ENCODE measurements at regions not wholly inside any gene's neighbourhood (a gene's known extent, or its start where the extent isn't known, plus 50 kb on each side); places are given as distances from the start of the nearest gene placed in this dataset.

DNA sequence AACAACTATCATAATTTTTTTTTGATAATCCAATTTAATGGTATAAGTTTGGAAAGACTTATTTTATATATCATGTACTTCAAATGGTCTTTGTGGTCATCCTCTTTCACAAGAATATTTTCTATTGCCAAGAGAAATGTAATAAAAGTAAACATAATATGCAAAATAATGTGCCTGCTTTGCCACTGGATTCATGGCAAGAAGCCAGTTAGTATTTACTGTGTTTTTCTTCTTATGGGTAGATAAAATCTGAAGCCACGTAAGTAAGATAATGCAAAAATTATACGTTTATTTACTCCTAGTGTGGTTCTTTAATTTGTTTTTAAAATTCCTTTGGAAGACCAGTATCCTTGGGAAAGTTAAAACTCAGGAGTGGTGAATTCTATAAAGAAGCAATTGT is 258.5 kb downstream of the ARL4A start:
- no peak for TF ChIP-seq Cebpa-rat (IDR thresholded peaks at IDR 0.05)

GRCh38 chr7:12947465-12947864 is 260.0 kb downstream of the ARL4A start:
- Histone ChIP-seq H3K9me3 (no peaks in the 10 kb centered on the region), H3K27ac (no peak overlapping the region), H3K27me3 (no peaks in the 10 kb centered on the region), H3K4me3 (no peak overlapping the region), H4K20me1 (no peaks in the 10 kb centered on the region), H3K4me2 (no peak overlapping the region), H3K36me3 (no peaks in the 10 kb centered on the region), H3K9ac (no peak overlapping the region), H3K4me1 (no peaks in the 10 kb centered on the region)
- no peak for TF ChIP-seq Cebpa-rat (IDR thresholded peaks at IDR 0.05)

More for the DNA sequence above, 258.5 kb downstream of the ARL4A start:
- Histone ChIP-seq H3K4me2 (no peak overlapping the region), H4K20me1 (no peaks in the 10 kb centered on the region), H3K36me3 (no peaks in the 10 kb centered on the region), H3K9ac (no peak overlapping the region), H3K27ac (no peak overlapping the region), H3K9me3 (no peaks in the 10 kb centered on the region), H3K4me3 (no peak overlapping the region), H3K27me3 (no peaks in the 10 kb centered on the region), H3K4me1 (no peaks in the 10 kb centered on the region)

GRCh38 chr7:12949060-12949931 is 261.9 kb downstream of the ARL4A start:
- no peak overlapping the region for H3K4me2 ChIP-seq
- no peaks in the 10 kb centered on the region for H3K4me1 ChIP-seq
- H3K9me3 ChIP-seq = no peaks in the 10 kb centered on the region
- H3K36me3 ChIP-seq = no peaks in the 10 kb centered on the region
- TF ChIP-seq Cebpa-rat (IDR thresholded peaks at IDR 0.05) = no peak
- H4K20me1 ChIP-seq = no peaks in the 10 kb centered on the region
- H3K27ac ChIP-seq = no peak overlapping the region
- no peaks in the 10 kb centered on the region for H3K27me3 ChIP-seq
- no peak overlapping the region for H3K9ac ChIP-seq
- H3K4me3 ChIP-seq = no peak overlapping the region

DNA sequence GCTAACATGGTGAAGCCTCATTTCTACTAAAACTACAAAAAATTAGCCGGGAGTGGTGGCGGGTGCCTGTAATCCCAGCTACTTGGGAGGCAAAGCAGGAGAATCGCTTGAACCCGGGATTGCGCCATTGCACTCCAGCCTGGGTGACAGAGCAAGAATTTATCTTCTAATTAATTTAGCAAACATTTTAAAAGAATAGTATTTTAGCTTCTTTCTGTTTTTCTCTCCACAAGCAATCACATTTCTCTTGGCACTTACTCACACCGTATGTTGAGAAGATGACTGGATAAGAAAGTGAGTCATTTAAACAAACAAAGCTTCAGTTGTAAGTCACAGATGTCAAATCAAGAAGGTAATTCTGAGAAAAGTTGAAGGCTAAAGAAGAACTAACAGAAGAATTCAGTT is 264.0 kb downstream of the ARL4A start:
- no peak overlapping the region for H3K4me2 ChIP-seq
- H3K4me3 ChIP-seq = no peak overlapping the region
- no peaks in the 10 kb centered on the region for H3K27me3 ChIP-seq
- H3K4me1 ChIP-seq = no peaks in the 10 kb centered on the region
- no peak overlapping the region for H3K27ac ChIP-seq
- H3K9ac ChIP-seq = no peak overlapping the region
- H3K36me3 ChIP-seq = no peaks in the 10 kb centered on the region
- H4K20me1 ChIP-seq = no peaks in the 10 kb centered on the region
- no peaks in the 10 kb centered on the region for H3K9me3 ChIP-seq
- TF ChIP-seq Cebpa-rat (IDR thresholded peaks at IDR 0.05) = no peak

GRCh38 chr7:12954380-12955033 is 267.1 kb downstream of the ARL4A start:
- H3K9me3 ChIP-seq = no peaks in the 10 kb centered on the region
- H4K20me1 ChIP-seq = no peaks in the 10 kb centered on the region
- no peak overlapping the region for H3K4me3 ChIP-seq
- no peak for TF ChIP-seq Cebpa-rat (IDR thresholded peaks at IDR 0.05)
- H3K4me2 ChIP-seq = no peak overlapping the region
- no peak overlapping the region for H3K9ac ChIP-seq
- H3K27ac ChIP-seq = no peak overlapping the region
- no peaks in the 10 kb centered on the region for H3K4me1 ChIP-seq
- no peaks in the 10 kb centered on the region for H3K27me3 ChIP-seq
- H3K36me3 ChIP-seq = no peaks in the 10 kb centered on the region

DNA sequence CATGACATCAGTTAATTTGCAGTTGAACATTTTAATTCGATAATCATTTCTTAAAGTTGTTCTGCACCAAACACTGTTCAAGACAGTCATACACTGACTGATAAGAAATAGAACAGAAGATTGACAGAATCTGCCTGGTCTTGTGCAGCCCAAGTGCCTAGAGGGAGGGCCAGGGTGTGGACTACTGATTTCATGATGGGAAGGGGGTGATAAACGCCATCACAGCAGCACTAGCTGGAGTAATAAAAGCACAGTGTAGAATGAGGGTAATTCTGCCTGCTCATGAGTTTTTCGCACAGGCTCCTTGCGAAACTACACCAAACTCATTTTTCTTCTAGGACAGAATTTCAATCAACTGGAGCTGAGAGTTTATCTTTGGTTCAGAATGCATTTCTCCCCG is 270.1 kb downstream of the ARL4A start:
- Histone ChIP-seq H3K4me3 (no peak overlapping the region), H3K4me1 (no peaks in the 10 kb centered on the region), H3K27ac (no peak overlapping the region), H3K36me3 (no peaks in the 10 kb centered on the region), H3K9ac (no peak overlapping the region), H4K20me1 (no peaks in the 10 kb centered on the region), H3K27me3 (no peaks in the 10 kb centered on the region), H3K4me2 (no peak overlapping the region), H3K9me3 (no peaks in the 10 kb centered on the region)
- TF ChIP-seq Cebpa-rat (IDR thresholded peaks at IDR 0.05) = no peak

DNA sequence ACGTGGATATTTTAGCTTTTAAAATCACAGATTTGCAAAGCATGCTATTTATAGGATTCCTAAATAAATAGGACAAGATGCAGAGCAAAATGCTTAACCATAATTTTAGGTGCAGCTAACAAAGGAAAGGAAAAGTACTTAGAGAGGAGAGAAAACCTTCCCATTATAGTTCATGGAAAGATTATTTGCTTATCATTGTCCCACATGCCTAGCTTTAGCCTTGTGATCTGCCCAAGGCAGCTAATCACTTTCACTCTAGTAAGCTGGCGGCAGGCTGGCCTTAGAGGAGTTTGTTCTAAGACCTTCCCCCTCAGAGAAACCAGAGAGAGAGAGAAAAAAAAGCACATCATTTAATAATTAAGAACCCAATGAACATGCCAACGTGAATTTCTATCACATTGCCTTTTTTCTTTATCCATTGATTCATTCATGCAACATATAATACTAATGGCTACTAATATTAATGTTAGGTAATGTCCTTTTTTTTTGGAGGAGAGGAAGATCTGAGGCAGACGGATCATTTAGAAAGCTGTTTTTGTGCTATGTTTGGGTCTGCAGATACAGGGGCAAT is 274.6 kb downstream of the ARL4A start:
- H3K36me3 ChIP-seq = no peaks in the 10 kb centered on the region
- no peak for TF ChIP-seq Cebpa-rat (IDR thresholded peaks at IDR 0.05)
- H3K9me3 ChIP-seq = no peaks in the 10 kb centered on the region
- no peak overlapping the region for H3K4me3 ChIP-seq
- H3K27ac ChIP-seq = no peak overlapping the region
- H4K20me1 ChIP-seq = no peaks in the 10 kb centered on the region
- no peak overlapping the region for H3K9ac ChIP-seq
- no peak overlapping the region for H3K4me2 ChIP-seq
- H3K4me1 ChIP-seq = no peaks in the 10 kb centered on the region
- no peaks in the 10 kb centered on the region for H3K27me3 ChIP-seq

DNA sequence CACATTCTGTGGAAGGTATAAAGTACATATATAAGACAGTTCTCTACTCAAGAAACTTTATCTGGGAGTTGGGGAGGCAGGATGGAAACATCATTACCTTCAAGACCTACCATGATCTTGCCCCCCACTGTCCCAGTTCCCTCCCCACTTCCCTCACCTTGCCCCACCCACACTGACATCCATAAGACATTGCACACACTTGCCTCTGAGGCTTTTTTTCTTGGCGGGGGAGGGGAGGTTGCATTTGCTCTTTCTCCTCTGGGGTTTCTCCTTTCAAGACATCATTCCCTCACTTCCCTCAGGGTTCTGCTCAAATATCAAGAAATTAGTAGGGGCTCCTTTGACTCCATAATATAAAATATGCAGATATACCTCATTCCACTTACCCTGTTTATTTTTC is 276.0 kb downstream of the ARL4A start:
- Histone ChIP-seq H3K36me3 (no peaks in the 10 kb centered on the region), H3K4me3 (no peak overlapping the region), H3K4me1 (no peaks in the 10 kb centered on the region), H3K9ac (no peak overlapping the region), H3K27ac (no peak overlapping the region), H3K9me3 (no peaks in the 10 kb centered on the region), H3K27me3 (no peaks in the 10 kb centered on the region), H4K20me1 (no peaks in the 10 kb centered on the region), H3K4me2 (no peak overlapping the region)
- TF ChIP-seq Cebpa-rat (IDR thresholded peaks at IDR 0.05) = no peak

DNA sequence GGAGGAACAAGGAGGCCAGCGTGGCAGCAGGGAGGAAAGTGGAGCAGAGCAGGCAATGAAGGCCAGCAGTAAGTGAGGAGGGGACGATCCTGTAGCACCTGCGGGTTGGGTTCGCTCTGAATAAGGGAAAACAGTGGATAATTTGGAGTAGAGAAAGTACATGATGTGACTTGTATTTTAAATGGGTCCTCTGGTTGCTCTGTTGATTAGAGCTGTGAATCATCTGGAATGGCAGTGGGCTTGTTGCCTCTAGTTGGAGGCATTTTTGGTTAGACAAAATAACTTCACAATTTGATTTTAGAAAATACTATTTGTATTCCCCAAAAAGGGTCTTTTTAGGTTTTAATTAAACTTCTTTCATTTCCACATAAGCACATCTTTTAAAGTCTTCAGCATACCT is 277.4 kb downstream of the ARL4A start:
- H3K9ac ChIP-seq = no peak overlapping the region
- H3K27me3 ChIP-seq = no peaks in the 10 kb centered on the region
- no peak overlapping the region for H3K27ac ChIP-seq
- no peaks in the 10 kb centered on the region for H4K20me1 ChIP-seq
- H3K9me3 ChIP-seq = no peaks in the 10 kb centered on the region
- no peaks in the 10 kb centered on the region for H3K36me3 ChIP-seq
- H3K4me3 ChIP-seq = no peak overlapping the region
- H3K4me1 ChIP-seq = no peaks in the 10 kb centered on the region
- TF ChIP-seq Cebpa-rat (IDR thresholded peaks at IDR 0.05) = no peak
- H3K4me2 ChIP-seq = no peak overlapping the region

- Histone ChIP-seq H3K4me3 (no peak overlapping the region), H3K4me2 (no peak overlapping the region), H3K9ac (no peak overlapping the region), H3K9me3 (no peaks in the 10 kb centered on the region), H3K27ac (no peak overlapping the region), H3K4me1 (no peaks in the 10 kb centered on the region), H3K27me3 (no peaks in the 10 kb centered on the region), H3K36me3 (no peaks in the 10 kb centered on the region), H4K20me1 (no peaks in the 10 kb centered on the region)
- TF ChIP-seq Cebpa-rat (IDR thresholded peaks at IDR 0.05) = no peak
These were observed 278.3 kb downstream of the ARL4A start for GRCh38 chr7:12965767-12966166.

Data from BLaER1 (cell line).